Gastroesophageal sphincter (tissue), 3 donors: ENCODE measurements at regions not wholly inside any gene's neighbourhood (a gene's known extent, or its start where the extent isn't known, plus 50 kb on each side); places are given as distances from the start of the nearest gene placed in this dataset.

Experiments
- CTCF ChIP-seq, 4 experiments: fragments of 200-600 bp in 2 of 4; fragments of 450-650 bp in 2 of 4; sonication (generic) in 1 of 4; IDR thresholded peaks; one replicate each; pipeline ENCODE4 v1.5.1; 2017 to 2019; ENCODE audit warnings: antibody characterized with exemption in 4 of 4, mild to moderate bottlenecking in 2 of 4, moderate library complexity in 2 of 4
- POLR2A ChIP-seq, 2 donors: fragments of 450-650 bp; IDR thresholded peaks; one replicate each; pipeline ENCODE4 v1.6.1; 2017; ENCODE audit warnings: antibody characterized with exemption in 2 of 2, mild to moderate bottlenecking in 2 of 2, moderate library complexity in 1 of 2
- POLR2AphosphoS5 ChIP-seq: sonication (generic); formaldehyde crosslinking; IDR thresholded peaks from one replicate; pipeline ENCODE4 v1.6.1; 2017; ENCODE audit warnings: antibody characterized with exemption

GRCh38 chr18:51980101-51980500, 359.9 kb upstream of the DCC start:
- TF ChIP-seq POLR2A (IDR thresholded peaks at IDR 0.05), result no peak
- no peak for TF ChIP-seq CTCF (IDR thresholded peaks at IDR 0.05)
- TF ChIP-seq POLR2AphosphoS5, result no peak
